Endodermal cell (in vitro differentiated cells): ENCODE measurements at regions not wholly inside any gene's neighbourhood (a gene's known extent, or its start where the extent isn't known, plus 50 kb on each side); places are given as distances from the start of the nearest gene placed in this dataset.
"Not testable (repeated sequence)": the region's sequence is repeated elsewhere in the genome, so short reads cannot be mapped to it uniquely, and the experiment has no call there.

Experiments used
- DNase-seq: peaks from one replicate; pipeline ENCODE4 v3.0.0-alpha.2; 2017
- H3K27ac ChIP-seq: 2 replicates; pipeline ENCODE4 v1.5.1; 2013; ENCODE audit warnings: mild to moderate bottlenecking, low read depth, low read length, moderate library complexity
- H3K27me3 ChIP-seq: 2 replicates; pipeline ENCODE4 v1.6.1; 2013; ENCODE audit warnings: mild to moderate bottlenecking, low read length, moderate library complexity; ENCODE audit not compliant: insufficient read depth, control insufficient read depth, poor library complexity, severe bottlenecking
- H3K36me3 ChIP-seq: 2 replicates; pipeline ENCODE4 v1.7.0; 2013; ENCODE audit warnings: mild to moderate bottlenecking, low read length, moderate library complexity; ENCODE audit not compliant: control insufficient read depth, insufficient read depth
- H3K4me1 ChIP-seq: one replicate; pipeline ENCODE4 v1.7.0; 2013; ENCODE audit warnings: low read length; ENCODE audit not compliant: control insufficient read depth, insufficient read depth
- H3K4me3 ChIP-seq: 2 replicates; pipeline ENCODE4 v1.5.1; 2013; ENCODE audit warnings: mild to moderate bottlenecking, low read length, moderate library complexity
- H3K9ac ChIP-seq: 2 replicates; pipeline ENCODE4 v1.6.1; 2013; ENCODE audit warnings: mild to moderate bottlenecking, low read length, moderate library complexity; ENCODE audit not compliant: poor library complexity, severe bottlenecking; ENCODE audit errors: extremely low read depth
- H3K9me3 ChIP-seq: 2 replicates; pipeline ENCODE4 v1.6.1; 2013; ENCODE audit warnings: mild to moderate bottlenecking, low read length, moderate library complexity; ENCODE audit not compliant: control insufficient read depth
- H3K27ac Mint-ChIP-seq: 2 replicates; pipeline ENCODE4 v1.8.0; 2020; ENCODE audit warnings: mixed read lengths
- H3K27me3 Mint-ChIP-seq: 2 replicates; pipeline ENCODE4 v1.8.0; 2021; ENCODE audit warnings: mild to moderate bottlenecking, mixed read lengths; ENCODE audit not compliant: insufficient read depth
- H3K36me3 Mint-ChIP-seq: 2 replicates; pipeline ENCODE4 v1.8.0; 2020; ENCODE audit warnings: low read depth, mixed read lengths
- H3K4me1 Mint-ChIP-seq: 2 replicates; pipeline ENCODE4 v1.8.0; 2020; ENCODE audit warnings: mixed read lengths
- H3K4me3 Mint-ChIP-seq: 2 replicates; pipeline ENCODE4 v1.8.0; 2020; ENCODE audit warnings: mild to moderate bottlenecking, moderate library complexity, mixed read lengths
- H3K9me3 Mint-ChIP-seq: 2 replicates; pipeline ENCODE4 v1.8.0; 2020; ENCODE audit warnings: mild to moderate bottlenecking, mixed read lengths
- WGBS, 2 experiments: methylation state at CpG; one replicate each; pipeline versions ENCODE4 v1.1.5 to v1.1.7; 2013; ENCODE audit warnings: missing lambda C conversion rate in 2 of 2, mixed read lengths in 1 of 2; ENCODE audit not compliant: insufficient coverage in 1 of 2, insufficient read length in 1 of 2; 5-methylcytosine and 5-hydroxymethylcytosine counted together
- TF ChIP-seq, protein P1 (sequence below): fragments of 200-600 bp; sonication (generic); conservative IDR thresholded peaks from 2 replicates; pipeline ENCODE4 v1.5.0; 2021; ENCODE audit warnings: antibody characterized with exemption, mild to moderate bottlenecking

DNA sequence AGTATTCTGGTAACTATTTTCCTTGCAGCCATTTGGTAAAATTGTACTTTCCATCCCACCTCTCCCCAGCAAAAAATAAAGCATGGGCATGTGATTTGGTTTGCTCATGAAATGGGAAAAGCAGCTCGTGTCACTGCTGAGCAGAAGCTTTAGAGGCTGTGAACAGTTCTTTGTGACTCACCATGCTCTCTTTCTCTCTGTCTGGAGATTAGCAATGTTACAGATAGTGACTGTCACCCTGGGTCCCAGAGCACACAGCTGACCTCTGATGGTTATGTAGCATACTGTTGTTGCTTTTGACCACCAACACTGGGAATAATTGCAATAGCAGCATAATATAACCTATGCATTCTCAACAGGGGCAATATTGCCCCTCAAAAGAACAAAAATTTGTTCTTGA, 70.6 kb downstream of the RGS2 start:
- peaks cover 6% of the 10 kb centered on the region for H3K4me1 ChIP-seq
- no peak overlapping the region for H3K27ac ChIP-seq
- Mint-ChIP-seq H3K27me3 (peaks cover 7% of the 10 kb centered on the region), H3K4me1 (peaks cover 19% of the 10 kb centered on the region), H3K36me3 (no peaks in the 10 kb centered on the region), H3K9me3 (no peaks in the 10 kb centered on the region), H3K4me3 (no peak overlapping the region), H3K27ac (no peak overlapping the region)
- H3K36me3 ChIP-seq, result no peaks in the 10 kb centered on the region
- no peak overlapping the region for H3K4me3 ChIP-seq
- H3K27me3 ChIP-seq, result peaks cover 12% of the 10 kb centered on the region
- H3K9ac ChIP-seq, result no peak overlapping the region
- 43 to 48% methylated on average over 1 of the region's 1 CpG for WGBS, 2 experiments
- TF ChIP-seq, protein P1, sequence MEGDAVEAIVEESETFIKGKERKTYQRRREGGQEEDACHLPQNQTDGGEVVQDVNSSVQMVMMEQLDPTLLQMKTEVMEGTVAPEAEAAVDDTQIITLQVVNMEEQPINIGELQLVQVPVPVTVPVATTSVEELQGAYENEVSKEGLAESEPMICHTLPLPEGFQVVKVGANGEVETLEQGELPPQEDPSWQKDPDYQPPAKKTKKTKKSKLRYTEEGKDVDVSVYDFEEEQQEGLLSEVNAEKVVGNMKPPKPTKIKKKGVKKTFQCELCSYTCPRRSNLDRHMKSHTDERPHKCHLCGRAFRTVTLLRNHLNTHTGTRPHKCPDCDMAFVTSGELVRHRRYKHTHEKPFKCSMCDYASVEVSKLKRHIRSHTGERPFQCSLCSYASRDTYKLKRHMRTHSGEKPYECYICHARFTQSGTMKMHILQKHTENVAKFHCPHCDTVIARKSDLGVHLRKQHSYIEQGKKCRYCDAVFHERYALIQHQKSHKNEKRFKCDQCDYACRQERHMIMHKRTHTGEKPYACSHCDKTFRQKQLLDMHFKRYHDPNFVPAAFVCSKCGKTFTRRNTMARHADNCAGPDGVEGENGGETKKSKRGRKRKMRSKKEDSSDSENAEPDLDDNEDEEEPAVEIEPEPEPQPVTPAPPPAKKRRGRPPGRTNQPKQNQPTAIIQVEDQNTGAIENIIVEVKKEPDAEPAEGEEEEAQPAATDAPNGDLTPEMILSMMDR, result peak; percentile 62
- no peaks in the 10 kb centered on the region for H3K9me3 ChIP-seq
- DNase-seq, result peak; percentile 54

GRCh38 chr1:192880231-192880630, 71.4 kb downstream of the RGS2 start:
- Mint-ChIP-seq H3K27ac (no peak overlapping the region), H3K36me3 (no peaks in the 10 kb centered on the region), H3K9me3 (no peaks in the 10 kb centered on the region), H3K27me3 (peaks cover 7% of the 10 kb centered on the region), H3K4me1 (peaks cover 12% of the 10 kb centered on the region), H3K4me3 (no peak overlapping the region)
- Histone ChIP-seq H3K4me3 (no peak overlapping the region), H3K27me3 (peaks cover 12% of the 10 kb centered on the region), H3K27ac (no peak overlapping the region), H3K9ac (no peak overlapping the region), H3K4me1 (peaks cover under 1% of the 10 kb centered on the region), H3K36me3 (no peaks in the 10 kb centered on the region), H3K9me3 (no peaks in the 10 kb centered on the region)
- DNase-seq, result no peak
- TF ChIP-seq, protein P1, result no peak
- 95 to 100% methylated on average over 1 of the region's 1 CpG for WGBS, 2 experiments

GRCh38 chr1:192884241-192884640, 75.4 kb downstream of the RGS2 start:
- Mint-ChIP-seq H3K36me3 (no peaks in the 10 kb centered on the region), H3K27ac (no peak overlapping the region)
- TF ChIP-seq, protein P1, result no peak

DNA sequence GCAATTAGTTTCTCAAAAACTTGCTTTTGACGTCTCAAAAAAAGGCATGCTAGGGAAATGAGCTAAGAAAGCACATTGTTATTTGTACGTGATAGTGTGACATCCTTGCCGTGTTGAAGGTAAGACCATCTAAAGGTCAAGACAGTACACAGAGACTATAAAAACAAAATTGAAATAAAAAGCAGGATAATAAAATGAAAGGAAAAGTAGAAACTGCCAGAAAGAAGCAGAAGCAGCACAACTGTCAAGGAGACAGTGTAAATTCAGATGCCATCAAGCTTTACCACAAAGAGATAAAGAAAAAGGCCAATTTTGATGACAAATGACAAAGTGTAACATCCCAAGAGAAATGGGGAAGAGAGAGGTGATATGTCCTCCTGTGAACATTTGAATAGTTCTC, 76.5 kb downstream of the RGS2 start:
- 87 to 100% methylated on average over 1 to 3 of the region's 3 CpGs for WGBS, 2 experiments
- H3K27ac Mint-ChIP-seq, DNase-seq: not testable (repeated sequence)

More at GRCh38 chr1:192884241-192884640, 75.4 kb downstream of the RGS2 start:
- no peaks in the 10 kb centered on the region for H3K4me1 ChIP-seq
- no peak overlapping the region for H3K4me3 Mint-ChIP-seq
- no peaks in the 10 kb centered on the region for H3K9me3 ChIP-seq
- H3K9ac ChIP-seq, result no peak overlapping the region
- H3K27ac ChIP-seq, result no peak overlapping the region
- no peak for DNase-seq
- no peaks in the 10 kb centered on the region for H3K36me3 ChIP-seq
- WGBS, 2 experiments, result 88 to 100% methylated on average over 4 to 5 of the region's 5 CpGs
- no peaks in the 10 kb centered on the region for H3K27me3 Mint-ChIP-seq
- no peaks in the 10 kb centered on the region for H3K9me3 Mint-ChIP-seq
- H3K4me1 Mint-ChIP-seq, result peaks cover 6% of the 10 kb centered on the region
- H3K4me3 ChIP-seq, result no peak overlapping the region
- H3K27me3 ChIP-seq, result no peaks in the 10 kb centered on the region

More for the DNA sequence above, 76.5 kb downstream of the RGS2 start:
- not testable (repeated sequence) for H3K27ac ChIP-seq, H3K4me3 Mint-ChIP-seq, H3K36me3 ChIP-seq, H3K4me1 ChIP-seq, H3K27me3 Mint-ChIP-seq, H3K9me3 Mint-ChIP-seq, H3K9ac ChIP-seq, H3K9me3 ChIP-seq, H3K4me1 Mint-ChIP-seq, H3K36me3 Mint-ChIP-seq, H3K27me3 ChIP-seq, H3K4me3 ChIP-seq
